ENCODE measurements at regions not wholly inside any gene's neighbourhood (a gene's known extent, or its start where the extent isn't known, plus 50 kb on each side); places are given as distances from the start of the nearest gene placed in this dataset.

DNA sequence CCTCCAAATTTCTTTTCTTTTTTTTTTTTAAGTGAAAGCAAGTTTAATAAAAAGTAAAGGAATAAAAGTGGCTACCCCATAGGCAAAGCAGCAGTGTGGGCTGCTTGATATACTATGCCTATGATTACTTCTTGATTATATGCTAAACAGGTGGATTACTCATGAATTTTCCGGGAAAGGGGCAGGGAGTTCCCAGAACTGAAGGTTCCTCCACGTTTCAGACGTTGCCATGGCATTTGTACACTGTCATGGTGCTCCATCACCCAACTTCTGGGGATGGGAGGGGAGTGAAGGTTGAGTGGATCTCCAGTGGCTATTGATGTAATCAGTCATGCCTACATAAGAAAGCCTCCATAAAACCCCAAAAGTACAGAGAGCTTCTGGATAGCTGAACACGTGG, 176.2 kb downstream of the CYP26B1 start:
- TF ChIP-seq EZH2phosphoT487 (IDR thresholded peaks at IDR 0.05; ENCODE audit: insufficient read depth, low read depth) (no peak), EZH2 (IDR thresholded peaks at IDR 0.05; ENCODE audit: insufficient read depth, poor library complexity, severe bottlenecking) (no peak)

All from GM23248 (cell line).